NB4 (cell line): ENCODE measurements at regions not wholly inside any gene's neighbourhood (a gene's known extent, or its start where the extent isn't known, plus 50 kb on each side); places are given as distances from the start of the nearest gene placed in this dataset.

Experiments used
- POLR2A ChIP-seq: IDR thresholded peaks from 2 replicates; pipeline ENCODE4 v1.6.1; 2011; ENCODE audit warnings: mild to moderate bottlenecking; ENCODE audit not compliant: insufficient read length; ENCODE audit errors: extremely low read depth
- TF ChIP-seq, protein P1 (sequence below): IDR thresholded peaks from one replicate; pipeline ENCODE4 v1.5.1; 2012; ENCODE audit warnings: low read depth, low read length

DNA sequence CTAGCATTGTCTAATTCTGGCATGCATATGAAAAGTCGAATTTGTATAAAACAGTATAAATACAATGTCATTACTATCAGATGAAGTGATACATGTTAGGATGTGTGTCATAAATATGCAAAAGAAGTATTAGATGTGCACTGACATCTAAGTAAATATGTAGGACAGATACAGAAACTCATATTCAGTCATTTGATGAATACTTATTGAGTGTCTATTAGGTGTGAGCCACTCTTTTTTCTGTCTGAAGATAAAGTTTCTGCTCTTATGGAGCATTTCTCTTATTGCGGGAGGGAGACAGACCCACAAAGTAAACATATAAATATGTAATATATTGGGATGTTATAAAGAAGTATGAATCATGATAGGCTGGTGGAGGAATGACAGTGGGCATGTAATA lies 426.6 kb upstream of the B3GALT2 start:
- TF ChIP-seq POLR2A: no peak
- TF ChIP-seq, protein P1, sequence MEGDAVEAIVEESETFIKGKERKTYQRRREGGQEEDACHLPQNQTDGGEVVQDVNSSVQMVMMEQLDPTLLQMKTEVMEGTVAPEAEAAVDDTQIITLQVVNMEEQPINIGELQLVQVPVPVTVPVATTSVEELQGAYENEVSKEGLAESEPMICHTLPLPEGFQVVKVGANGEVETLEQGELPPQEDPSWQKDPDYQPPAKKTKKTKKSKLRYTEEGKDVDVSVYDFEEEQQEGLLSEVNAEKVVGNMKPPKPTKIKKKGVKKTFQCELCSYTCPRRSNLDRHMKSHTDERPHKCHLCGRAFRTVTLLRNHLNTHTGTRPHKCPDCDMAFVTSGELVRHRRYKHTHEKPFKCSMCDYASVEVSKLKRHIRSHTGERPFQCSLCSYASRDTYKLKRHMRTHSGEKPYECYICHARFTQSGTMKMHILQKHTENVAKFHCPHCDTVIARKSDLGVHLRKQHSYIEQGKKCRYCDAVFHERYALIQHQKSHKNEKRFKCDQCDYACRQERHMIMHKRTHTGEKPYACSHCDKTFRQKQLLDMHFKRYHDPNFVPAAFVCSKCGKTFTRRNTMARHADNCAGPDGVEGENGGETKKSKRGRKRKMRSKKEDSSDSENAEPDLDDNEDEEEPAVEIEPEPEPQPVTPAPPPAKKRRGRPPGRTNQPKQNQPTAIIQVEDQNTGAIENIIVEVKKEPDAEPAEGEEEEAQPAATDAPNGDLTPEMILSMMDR: no peak
